ENCODE measurements at regions not wholly inside any gene's neighbourhood (a gene's known extent, or its start where the extent isn't known, plus 50 kb on each side); places are given as distances from the start of the nearest gene placed in this dataset.

- Mint-ChIP-seq H3K36me3 (no peaks in the 10 kb centered on the region), H3K4me1 (no peaks in the 10 kb centered on the region), H3K9me3 (no peaks in the 10 kb centered on the region), H3K4me3 (no peak overlapping the region), H3K27me3 (ENCODE audit: low read depth) (no peaks in the 10 kb centered on the region), H3K27ac (no peak overlapping the region)
- DNase-seq (ENCODE audit: low spot score in 2 of 2, unreplicated experiment in 2 of 2) = peak in 1 of 2 experiments; percentile 1
- no peak for TF ChIP-seq CTCF (IDR thresholded peaks at IDR 0.05; ENCODE audit: unreplicated experiment)
These were observed 157.6 kb upstream of the RPS6KA2 start for GRCh38 chr6:166784691-166785090.

GRCh38 chr6:166782520-166782919 lies 155.5 kb upstream of the RPS6KA2 start:
- Mint-ChIP-seq H3K27ac (no peak overlapping the region), H3K9me3 (no peaks in the 10 kb centered on the region), H3K4me1 (no peaks in the 10 kb centered on the region), H3K27me3 (ENCODE audit: low read depth) (no peaks in the 10 kb centered on the region), H3K36me3 (no peaks in the 10 kb centered on the region), H3K4me3 (no peak overlapping the region)
- TF ChIP-seq CTCF (IDR thresholded peaks at IDR 0.05; ENCODE audit: unreplicated experiment) = no peak
- peak in 1 of 2 experiments; percentile 24 for DNase-seq (ENCODE audit: low spot score in 2 of 2, unreplicated experiment in 2 of 2)

DNA sequence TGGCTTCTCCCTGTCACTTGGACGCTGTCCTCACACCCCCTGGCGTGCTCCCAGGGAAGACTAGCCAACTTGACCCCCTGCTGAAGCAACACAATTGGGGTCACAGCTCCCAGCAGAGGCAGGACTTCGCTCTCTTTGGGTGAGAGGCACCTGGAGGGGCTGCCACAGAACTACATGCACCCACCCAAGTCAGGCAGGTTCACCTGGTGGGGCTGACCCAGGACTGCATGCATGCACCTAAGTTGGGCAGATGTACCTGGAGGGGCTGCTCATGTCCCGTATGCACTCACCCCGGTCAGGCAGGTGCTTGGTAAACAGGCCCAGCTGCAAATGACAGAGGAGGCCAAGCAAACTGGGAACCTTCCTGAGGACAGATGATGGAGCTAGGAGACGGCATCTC lies 154.3 kb upstream of the RPS6KA2 start:
- TF ChIP-seq CTCF (IDR thresholded peaks at IDR 0.05; ENCODE audit: unreplicated experiment) = no peak
- peaks cover 8% of the 10 kb centered on the region for H3K27me3 Mint-ChIP-seq (ENCODE audit: low read depth)
- DNase-seq (ENCODE audit: low spot score in 2 of 2, unreplicated experiment in 2 of 2) = peak in 1 of 2 experiments; percentile 33
- H3K4me3 Mint-ChIP-seq = no peak overlapping the region
- no peak overlapping the region for H3K27ac Mint-ChIP-seq
- no peaks in the 10 kb centered on the region for H3K36me3 Mint-ChIP-seq
- no peaks in the 10 kb centered on the region for H3K9me3 Mint-ChIP-seq
- no peaks in the 10 kb centered on the region for H3K4me1 Mint-ChIP-seq

GRCh38 chr6:166779963-166780683 lies 153.1 kb upstream of the RPS6KA2 start:
- H3K27me3 Mint-ChIP-seq (ENCODE audit: low read depth) = peaks cover 11% of the 10 kb centered on the region
- no peak overlapping the region for H3K27ac Mint-ChIP-seq
- no peaks in the 10 kb centered on the region for H3K4me1 Mint-ChIP-seq
- H3K4me3 Mint-ChIP-seq = no peak overlapping the region
- H3K9me3 Mint-ChIP-seq = no peaks in the 10 kb centered on the region
- no peaks in the 10 kb centered on the region for H3K36me3 Mint-ChIP-seq
- TF ChIP-seq CTCF (IDR thresholded peaks at IDR 0.05; ENCODE audit: unreplicated experiment) = no peak
- peak in 1 of 2 experiments; percentile 34 for DNase-seq (ENCODE audit: low spot score in 2 of 2, unreplicated experiment in 2 of 2)

- Mint-ChIP-seq H3K27ac (no peak overlapping the region), H3K27me3 (ENCODE audit: low read depth) (peaks cover 12% of the 10 kb centered on the region), H3K4me1 (no peaks in the 10 kb centered on the region), H3K9me3 (no peaks in the 10 kb centered on the region), H3K4me3 (no peak overlapping the region), H3K36me3 (no peaks in the 10 kb centered on the region)
- TF ChIP-seq CTCF (IDR thresholded peaks at IDR 0.05; ENCODE audit: unreplicated experiment) = no peak
- no peak for DNase-seq (ENCODE audit: low spot score in 2 of 2, unreplicated experiment in 2 of 2)
These were observed 152.3 kb upstream of the RPS6KA2 start for GRCh38 chr6:166779381-166779780.

Data from mesothelial cell of epicardium (in vitro differentiated cells).